DMS153 treated with DMSO at 0.1 percent for 48 hours (cell line): ENCODE measurements at regions not wholly inside any gene's neighbourhood (a gene's known extent, or its start where the extent isn't known, plus 50 kb on each side); places are given as distances from the start of the nearest gene placed in this dataset.

ENCODE experiments used
- DNase-seq: peaks from one replicate; lab custom pipeline; 2025; ENCODE audit not compliant: unreplicated experiment; lab: John Stamatoyannopoulos, UW

GRCh38 chr7:127446842-127447241, 54.3 kb upstream of the ZNF800 start:
- DNase-seq, result no peak
